LNCaP clone FGC (cell line): ENCODE measurements at regions not wholly inside any gene's neighbourhood (a gene's known extent, or its start where the extent isn't known, plus 50 kb on each side); places are given as distances from the start of the nearest gene placed in this dataset.

Experiments
- DNase-seq: peaks from one replicate; pipeline ENCODE4 v3.0.0-alpha.2; 2011; ENCODE audit warnings: low read depth
- H3K4me3 ChIP-seq: 2 replicates; pipeline ENCODE4 v1.5.1; 2011; ENCODE audit warnings: mild to moderate bottlenecking, low read depth, low read length, control low read depth
- TF ChIP-seq, protein P1 (sequence below): IDR thresholded peaks from 2 replicates; pipeline ENCODE4 v1.5.1; 2012; ENCODE audit warnings: mild to moderate bottlenecking; ENCODE audit not compliant: control insufficient read depth, insufficient read depth; ENCODE audit errors: extremely low read depth

DNA sequence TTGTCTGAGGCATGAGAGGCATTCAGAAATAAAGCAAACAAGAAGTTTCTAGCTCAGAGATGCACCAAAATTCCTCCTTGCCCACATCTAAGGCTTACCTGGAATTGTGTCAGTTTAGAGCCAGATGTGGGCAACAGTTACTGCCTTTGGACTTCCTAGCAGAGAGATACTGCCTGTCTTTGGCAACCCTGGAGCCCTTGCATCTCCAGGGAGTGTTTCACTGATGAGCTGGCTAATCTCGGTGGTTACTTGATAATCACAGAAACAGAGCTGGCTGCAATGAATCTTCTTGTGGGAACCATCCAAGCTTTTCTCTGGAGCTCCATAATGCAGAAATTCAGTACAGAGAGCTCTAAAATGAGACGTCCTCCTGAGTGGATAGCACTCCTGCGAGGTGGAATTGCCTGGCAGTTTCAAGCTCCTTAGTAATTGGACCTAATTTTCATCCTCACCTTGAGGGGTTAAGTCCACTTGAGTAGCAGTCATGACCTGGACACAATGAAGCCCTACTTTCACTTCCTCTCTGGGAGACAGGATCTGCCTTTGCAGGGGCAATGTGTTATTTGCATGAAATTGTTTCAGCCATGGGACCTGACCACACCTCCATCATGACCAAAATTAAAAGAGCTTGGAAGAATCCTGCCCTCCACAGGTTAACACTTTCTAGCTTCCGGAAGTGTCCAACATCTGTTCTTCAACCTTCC lies 108.8 kb upstream of the ARHGAP5 start:
- TF ChIP-seq, protein P1, sequence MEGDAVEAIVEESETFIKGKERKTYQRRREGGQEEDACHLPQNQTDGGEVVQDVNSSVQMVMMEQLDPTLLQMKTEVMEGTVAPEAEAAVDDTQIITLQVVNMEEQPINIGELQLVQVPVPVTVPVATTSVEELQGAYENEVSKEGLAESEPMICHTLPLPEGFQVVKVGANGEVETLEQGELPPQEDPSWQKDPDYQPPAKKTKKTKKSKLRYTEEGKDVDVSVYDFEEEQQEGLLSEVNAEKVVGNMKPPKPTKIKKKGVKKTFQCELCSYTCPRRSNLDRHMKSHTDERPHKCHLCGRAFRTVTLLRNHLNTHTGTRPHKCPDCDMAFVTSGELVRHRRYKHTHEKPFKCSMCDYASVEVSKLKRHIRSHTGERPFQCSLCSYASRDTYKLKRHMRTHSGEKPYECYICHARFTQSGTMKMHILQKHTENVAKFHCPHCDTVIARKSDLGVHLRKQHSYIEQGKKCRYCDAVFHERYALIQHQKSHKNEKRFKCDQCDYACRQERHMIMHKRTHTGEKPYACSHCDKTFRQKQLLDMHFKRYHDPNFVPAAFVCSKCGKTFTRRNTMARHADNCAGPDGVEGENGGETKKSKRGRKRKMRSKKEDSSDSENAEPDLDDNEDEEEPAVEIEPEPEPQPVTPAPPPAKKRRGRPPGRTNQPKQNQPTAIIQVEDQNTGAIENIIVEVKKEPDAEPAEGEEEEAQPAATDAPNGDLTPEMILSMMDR = no peak
- H3K4me3 ChIP-seq = no peak overlapping the region
- DNase-seq = no peak

- TF ChIP-seq, protein P1 = no peak
- no peak for DNase-seq
- H3K4me3 ChIP-seq = no peak overlapping the region
Observed at GRCh38 chr14:31968956-31969698, 108.0 kb upstream of the ARHGAP5 start.

DNA sequence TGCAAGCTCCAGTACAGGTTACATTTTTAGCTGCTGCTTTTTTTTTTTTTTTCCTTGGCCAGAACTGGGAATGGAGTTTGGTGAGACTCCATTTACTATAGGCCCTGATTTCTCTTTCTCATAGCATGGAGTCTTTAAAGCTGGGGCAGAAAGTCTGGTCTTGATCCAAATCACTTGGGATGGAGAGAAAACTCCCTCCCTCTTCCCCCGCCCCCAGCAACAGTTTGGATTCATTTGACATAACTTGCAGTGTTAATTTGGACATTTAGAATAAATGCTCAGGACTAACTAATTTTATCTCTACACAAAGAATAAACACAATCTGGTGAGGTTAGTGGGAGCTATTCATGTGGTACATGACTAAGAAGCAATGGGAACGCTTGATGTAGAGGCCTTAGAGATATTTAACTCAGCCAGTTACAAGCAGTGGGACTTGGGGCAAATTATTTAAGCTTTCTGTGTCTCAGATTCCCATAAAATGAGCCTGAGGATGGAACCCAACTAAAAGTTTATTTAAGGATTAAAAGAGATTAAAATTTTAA lies 107.3 kb upstream of the ARHGAP5 start:
- no peak for DNase-seq
- H3K4me3 ChIP-seq = no peak overlapping the region
- TF ChIP-seq, protein P1 = no peak

DNA sequence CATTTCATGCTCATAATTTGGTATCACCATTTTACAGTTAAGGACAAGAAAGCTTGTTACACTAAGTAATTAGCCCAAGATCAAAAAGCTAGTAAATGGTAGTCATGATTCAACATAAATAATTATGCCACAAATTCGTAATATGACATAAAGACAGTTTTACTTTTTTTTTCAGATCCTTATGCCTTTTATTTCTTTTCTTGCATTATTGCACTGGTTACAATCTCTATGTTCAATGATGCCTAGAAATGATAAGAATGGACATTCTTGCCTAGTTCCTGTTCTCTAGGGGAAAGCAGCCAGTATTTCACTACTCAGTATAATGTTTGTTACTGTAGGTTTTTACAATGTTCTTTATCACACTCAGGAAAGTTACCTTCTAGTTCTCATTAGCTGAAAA lies 106.4 kb upstream of the ARHGAP5 start:
- TF ChIP-seq, protein P1 = no peak
- DNase-seq = no peak
- H3K4me3 ChIP-seq = no peak overlapping the region

GRCh38 chr14:31971612-31972011 lies 105.5 kb upstream of the ARHGAP5 start:
- H3K4me3 ChIP-seq = no peak overlapping the region
- no peak for DNase-seq
- TF ChIP-seq, protein P1 = no peak

- H3K4me3 ChIP-seq = no peak overlapping the region
- TF ChIP-seq, protein P1 = no peak
- DNase-seq = no peak
Observed at GRCh38 chr14:31977001-31977556, 100.0 kb upstream of the ARHGAP5 start.
